Thyroid gland (tissue), 4 donors: ENCODE measurements at regions not wholly inside any gene's neighbourhood (a gene's known extent, or its start where the extent isn't known, plus 50 kb on each side); places are given as distances from the start of the nearest gene placed in this dataset.

Source experiments
- POLR2A ChIP-seq, 2 donors: fragments of 450-650 bp; IDR thresholded peaks; one replicate each; pipeline ENCODE4 v1.6.1; 2017; ENCODE audit warnings: antibody characterized with exemption in 2 of 2, mild to moderate bottlenecking in 2 of 2, moderate library complexity in 1 of 2
- TF ChIP-seq, protein P1 (sequence below), 6 experiments: fragments of 200-600 bp in 3 of 6; fragments of 450-650 bp in 3 of 6; sonication (generic) in 3 of 6; IDR thresholded peaks; one replicate each; pipeline ENCODE4 v1.5.1; 2016 to 2019; ENCODE audit warnings: antibody characterized with exemption in 6 of 6, mild to moderate bottlenecking in 2 of 6, inconsistent platforms in 1 of 6, moderate library complexity in 1 of 6

- TF ChIP-seq, protein P1, sequence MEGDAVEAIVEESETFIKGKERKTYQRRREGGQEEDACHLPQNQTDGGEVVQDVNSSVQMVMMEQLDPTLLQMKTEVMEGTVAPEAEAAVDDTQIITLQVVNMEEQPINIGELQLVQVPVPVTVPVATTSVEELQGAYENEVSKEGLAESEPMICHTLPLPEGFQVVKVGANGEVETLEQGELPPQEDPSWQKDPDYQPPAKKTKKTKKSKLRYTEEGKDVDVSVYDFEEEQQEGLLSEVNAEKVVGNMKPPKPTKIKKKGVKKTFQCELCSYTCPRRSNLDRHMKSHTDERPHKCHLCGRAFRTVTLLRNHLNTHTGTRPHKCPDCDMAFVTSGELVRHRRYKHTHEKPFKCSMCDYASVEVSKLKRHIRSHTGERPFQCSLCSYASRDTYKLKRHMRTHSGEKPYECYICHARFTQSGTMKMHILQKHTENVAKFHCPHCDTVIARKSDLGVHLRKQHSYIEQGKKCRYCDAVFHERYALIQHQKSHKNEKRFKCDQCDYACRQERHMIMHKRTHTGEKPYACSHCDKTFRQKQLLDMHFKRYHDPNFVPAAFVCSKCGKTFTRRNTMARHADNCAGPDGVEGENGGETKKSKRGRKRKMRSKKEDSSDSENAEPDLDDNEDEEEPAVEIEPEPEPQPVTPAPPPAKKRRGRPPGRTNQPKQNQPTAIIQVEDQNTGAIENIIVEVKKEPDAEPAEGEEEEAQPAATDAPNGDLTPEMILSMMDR (IDR thresholded peaks at IDR 0.05) = no peak
- no peak for TF ChIP-seq POLR2A (IDR thresholded peaks at IDR 0.05)
Measured at GRCh38 chr1:88321706-88322105, 362.4 kb upstream of the PKN2 start.
